ENCODE measurements at regions not wholly inside any gene's neighbourhood (a gene's known extent, or its start where the extent isn't known, plus 50 kb on each side); places are given as distances from the start of the nearest gene placed in this dataset.

DNA sequence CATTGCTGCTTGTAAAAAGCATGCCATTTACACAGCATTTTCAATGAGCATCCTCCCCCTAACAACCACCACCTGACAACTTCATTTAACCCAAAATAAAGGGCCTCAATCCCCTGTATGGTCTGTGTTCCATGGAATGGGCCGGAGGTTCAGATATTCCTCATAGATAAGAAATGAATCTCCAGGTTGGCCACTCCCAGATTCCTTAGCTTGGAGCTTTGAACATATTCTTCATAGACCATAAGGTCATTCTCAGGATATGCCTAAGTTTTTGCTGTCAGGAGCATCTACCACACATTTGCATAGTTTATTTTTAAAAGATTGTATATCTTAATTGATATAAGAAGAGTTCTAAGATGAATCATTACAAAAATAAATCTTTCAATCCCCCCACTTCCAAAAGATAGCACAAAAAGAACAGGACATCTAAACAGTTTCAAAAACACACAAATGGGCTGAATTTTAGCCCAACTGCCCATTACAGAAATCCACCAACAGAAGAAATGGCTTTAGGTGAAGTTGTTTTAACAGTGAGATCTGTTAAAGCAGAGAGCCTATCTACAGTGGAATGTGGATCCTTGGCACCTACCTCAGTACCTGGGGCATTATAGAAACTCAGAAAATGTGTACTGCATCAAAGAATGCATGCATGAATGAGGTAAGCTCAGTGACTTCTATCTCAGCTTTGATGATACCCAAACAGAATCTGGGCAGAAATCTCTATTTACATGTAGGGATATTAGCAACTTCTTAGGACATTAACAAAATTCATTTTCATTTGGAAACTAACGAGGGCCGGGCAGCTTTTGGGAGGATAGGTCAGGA lies 179.8 kb downstream of the SEC61B start:
- no peak for DNase-seq (ENCODE audit: low read depth in 1 of 2, low spot score in 1 of 2)
- H3K4me3 ChIP-seq (replicated peaks; ENCODE audit: insufficient read depth, low read length): no peak overlapping the region
- no peak for TF ChIP-seq POLR2AphosphoS5 (IDR thresholded peaks at IDR 0.05; ENCODE audit: low read depth)
- TF ChIP-seq SPI1 (IDR thresholded peaks at IDR 0.05; ENCODE audit: borderline replicate concordance, low read depth): no peak
- no peaks in the 10 kb centered on the region for H3K27me3 ChIP-seq (ENCODE audit: insufficient read depth, poor library complexity, severe bottlenecking)
- no peak overlapping the region for H3K27ac ChIP-seq (replicated peaks)

DNA sequence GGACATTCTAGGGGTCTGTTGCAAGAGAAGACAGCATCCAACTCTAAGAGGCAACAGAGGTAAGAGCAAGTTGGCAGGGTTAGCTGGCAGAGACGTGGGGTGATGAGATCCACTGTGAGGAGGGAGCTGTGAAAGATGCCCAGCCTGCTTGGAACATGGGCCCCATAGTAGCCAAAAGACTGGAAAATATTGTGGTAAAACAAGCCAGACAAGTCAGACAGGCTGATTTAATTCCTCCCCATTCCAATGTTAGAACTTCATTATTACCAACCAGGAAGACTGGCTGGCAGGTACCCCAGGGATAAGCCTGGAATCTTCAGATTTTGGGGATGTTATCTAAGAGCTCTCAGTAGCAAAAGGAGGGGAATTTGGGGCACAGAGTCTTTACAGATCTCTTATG lies 181.3 kb downstream of the SEC61B start:
- DNase-seq (ENCODE audit: low read depth in 1 of 2, low spot score in 1 of 2): no peak
- Histone ChIP-seq H3K27ac (replicated peaks) (no peak overlapping the region), H3K4me3 (replicated peaks; ENCODE audit: insufficient read depth, low read length) (no peak overlapping the region), H3K27me3 (ENCODE audit: insufficient read depth, poor library complexity, severe bottlenecking) (no peaks in the 10 kb centered on the region)
- TF ChIP-seq POLR2AphosphoS5 (IDR thresholded peaks at IDR 0.05; ENCODE audit: low read depth) (no peak), GABPA (IDR thresholded peaks at IDR 0.05; ENCODE audit: low read depth) (no peak), CTCF (IDR thresholded peaks at IDR 0.05; ENCODE audit: insufficient read depth, low read length) (no peak), SPI1 (IDR thresholded peaks at IDR 0.05; ENCODE audit: borderline replicate concordance, low read depth) (no peak)
- TF ChIP-seq, protein P1, sequence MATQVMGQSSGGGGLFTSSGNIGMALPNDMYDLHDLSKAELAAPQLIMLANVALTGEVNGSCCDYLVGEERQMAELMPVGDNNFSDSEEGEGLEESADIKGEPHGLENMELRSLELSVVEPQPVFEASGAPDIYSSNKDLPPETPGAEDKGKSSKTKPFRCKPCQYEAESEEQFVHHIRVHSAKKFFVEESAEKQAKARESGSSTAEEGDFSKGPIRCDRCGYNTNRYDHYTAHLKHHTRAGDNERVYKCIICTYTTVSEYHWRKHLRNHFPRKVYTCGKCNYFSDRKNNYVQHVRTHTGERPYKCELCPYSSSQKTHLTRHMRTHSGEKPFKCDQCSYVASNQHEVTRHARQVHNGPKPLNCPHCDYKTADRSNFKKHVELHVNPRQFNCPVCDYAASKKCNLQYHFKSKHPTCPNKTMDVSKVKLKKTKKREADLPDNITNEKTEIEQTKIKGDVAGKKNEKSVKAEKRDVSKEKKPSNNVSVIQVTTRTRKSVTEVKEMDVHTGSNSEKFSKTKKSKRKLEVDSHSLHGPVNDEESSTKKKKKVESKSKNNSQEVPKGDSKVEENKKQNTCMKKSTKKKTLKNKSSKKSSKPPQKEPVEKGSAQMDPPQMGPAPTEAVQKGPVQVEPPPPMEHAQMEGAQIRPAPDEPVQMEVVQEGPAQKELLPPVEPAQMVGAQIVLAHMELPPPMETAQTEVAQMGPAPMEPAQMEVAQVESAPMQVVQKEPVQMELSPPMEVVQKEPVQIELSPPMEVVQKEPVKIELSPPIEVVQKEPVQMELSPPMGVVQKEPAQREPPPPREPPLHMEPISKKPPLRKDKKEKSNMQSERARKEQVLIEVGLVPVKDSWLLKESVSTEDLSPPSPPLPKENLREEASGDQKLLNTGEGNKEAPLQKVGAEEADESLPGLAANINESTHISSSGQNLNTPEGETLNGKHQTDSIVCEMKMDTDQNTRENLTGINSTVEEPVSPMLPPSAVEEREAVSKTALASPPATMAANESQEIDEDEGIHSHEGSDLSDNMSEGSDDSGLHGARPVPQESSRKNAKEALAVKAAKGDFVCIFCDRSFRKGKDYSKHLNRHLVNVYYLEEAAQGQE (IDR thresholded peaks at IDR 0.05; ENCODE audit: insufficient replicate concordance, low read depth): no peak

GRCh38 chr9:99405359-99405758 lies 183.3 kb downstream of the SEC61B start:
- Histone ChIP-seq H3K27me3 (ENCODE audit: insufficient read depth, poor library complexity, severe bottlenecking) (no peaks in the 10 kb centered on the region), H3K27ac (replicated peaks) (no peak overlapping the region), H3K4me3 (replicated peaks; ENCODE audit: insufficient read depth, low read length) (no peak overlapping the region)
- TF ChIP-seq, protein P1 (IDR thresholded peaks at IDR 0.05; ENCODE audit: insufficient replicate concordance, low read depth): no peak
- TF ChIP-seq POLR2AphosphoS5 (IDR thresholded peaks at IDR 0.05; ENCODE audit: low read depth) (no peak), GABPA (IDR thresholded peaks at IDR 0.05; ENCODE audit: low read depth) (no peak)
- no peak for DNase-seq (ENCODE audit: low read depth in 1 of 2, low spot score in 1 of 2)

GRCh38 chr9:99406939-99407338 lies 184.9 kb downstream of the SEC61B start:
- DNase-seq (ENCODE audit: low read depth in 1 of 2, low spot score in 1 of 2): no peak
- Histone ChIP-seq H3K27ac (replicated peaks) (no peak overlapping the region), H3K27me3 (ENCODE audit: insufficient read depth, poor library complexity, severe bottlenecking) (no peaks in the 10 kb centered on the region), H3K4me3 (replicated peaks; ENCODE audit: insufficient read depth, low read length) (no peak overlapping the region)
- TF ChIP-seq SPI1 (IDR thresholded peaks at IDR 0.05; ENCODE audit: borderline replicate concordance, low read depth): no peak
- TF ChIP-seq, protein P1 (IDR thresholded peaks at IDR 0.05; ENCODE audit: insufficient replicate concordance, low read depth): no peak
- TF ChIP-seq GABPA (IDR thresholded peaks at IDR 0.05; ENCODE audit: low read depth): no peak
- TF ChIP-seq POLR2AphosphoS5 (IDR thresholded peaks at IDR 0.05; ENCODE audit: low read depth): no peak
- no peak for TF ChIP-seq CTCF (IDR thresholded peaks at IDR 0.05; ENCODE audit: insufficient read depth, low read length)

Data from HL-60 (cell line).